Activated naive CD4-positive, alpha-beta T cell treated with anti-CD3 and anti-CD28 coated beads, Interleukin-2, amount 50 U/mL, for 72 hours (primary cell): ENCODE measurements at regions not wholly inside any gene's neighbourhood (a gene's known extent, or its start where the extent isn't known, plus 50 kb on each side); places are given as distances from the start of the nearest gene placed in this dataset.
"Not testable (repeated sequence)": the region's sequence is repeated elsewhere in the genome, so short reads cannot be mapped to it uniquely, and the experiment has no call there.

ENCODE experiments used
- ATAC-seq, 2 donors: fragments of 150-1000 bp; cut with Tn5 transposase; 2 replicates each; pipeline ENCODE4 v1.10.0; 2021; ENCODE audit warnings: mild to moderate bottlenecking in 2 of 2, moderate library complexity in 2 of 2
- DNase-seq, 2 donors: peaks; one replicate each; pipeline ENCODE4 v3.0.0; 2021 to 2022; ENCODE audit warnings: low spot score in 2 of 2
- H3K27ac Mint-ChIP-seq, 2 donors: one replicate each; pipeline ENCODE4 v1.8.0; 2022; ENCODE audit warnings: mild to moderate bottlenecking in 2 of 2, mixed read lengths in 2 of 2
- H3K36me3 Mint-ChIP-seq, 2 donors: one replicate each; pipeline ENCODE4 v1.8.0; 2022; ENCODE audit warnings: mixed read lengths in 2 of 2
- H3K9me3 Mint-ChIP-seq, 2 donors: one replicate each; pipeline ENCODE4 v1.8.0; 2022; ENCODE audit warnings: mixed read lengths in 2 of 2

DNA sequence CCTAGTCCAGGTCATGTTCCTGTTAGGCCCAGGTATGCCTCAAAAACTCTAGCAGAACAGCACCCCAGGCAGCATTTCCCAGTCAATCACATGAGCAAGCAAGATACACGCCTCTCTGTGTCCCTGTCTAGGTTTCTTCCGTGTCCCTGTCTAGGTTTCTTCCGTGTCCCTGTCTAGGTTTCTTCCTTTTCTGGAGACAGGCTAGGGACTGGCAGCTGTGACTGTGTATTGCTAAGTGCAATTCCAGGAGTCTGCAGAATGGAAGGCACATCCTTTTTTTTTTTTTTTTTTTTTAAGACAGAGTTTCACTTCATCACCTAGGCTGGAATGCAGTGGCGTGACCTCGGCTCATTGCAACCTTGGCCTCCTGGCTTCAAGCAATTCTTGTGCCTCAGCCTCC, 77.6 kb downstream of the SETD4 start:
- ATAC-seq (no peak), DNase-seq (no peak)
- Mint-ChIP-seq H3K36me3 (no peaks in the 10 kb centered on the region), H3K9me3 (peaks cover 0 to 7% of the 10 kb centered on the region in 2 donors), H3K27ac (no peak overlapping the region)

DNA sequence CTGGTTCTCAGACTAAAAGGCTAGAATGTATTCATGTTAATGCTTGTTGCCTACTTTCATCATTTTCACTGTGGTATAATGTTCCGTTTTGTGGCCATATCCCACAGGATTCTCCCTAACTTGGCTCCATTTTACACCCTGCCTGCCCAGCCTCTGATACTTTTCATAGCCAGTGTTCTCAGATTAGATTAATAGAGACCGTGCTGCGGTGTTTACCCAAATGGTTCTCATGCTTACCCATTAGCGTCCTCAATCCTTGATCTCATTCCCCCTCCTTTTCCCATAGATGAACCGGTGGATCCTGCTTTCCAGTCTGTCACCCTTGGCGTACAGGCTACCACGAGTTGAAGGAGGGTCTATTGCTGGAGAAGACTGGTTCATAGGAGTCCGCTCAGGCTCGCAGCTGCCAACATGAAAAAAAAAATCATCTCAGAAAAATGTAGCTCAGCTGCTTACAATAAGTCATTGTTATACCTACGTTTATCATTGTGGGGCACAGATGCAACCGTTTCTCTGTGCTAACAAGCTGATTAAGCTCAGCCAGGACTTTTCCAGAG, 78.7 kb downstream of the SETD4 start:
- DNase-seq (no peak), ATAC-seq (no peak)
- H3K27ac Mint-ChIP-seq = no peak overlapping the region
- H3K36me3 Mint-ChIP-seq = no peaks in the 10 kb centered on the region
- H3K9me3 Mint-ChIP-seq = peaks cover 0 to 7% of the 10 kb centered on the region in 2 donors

DNA sequence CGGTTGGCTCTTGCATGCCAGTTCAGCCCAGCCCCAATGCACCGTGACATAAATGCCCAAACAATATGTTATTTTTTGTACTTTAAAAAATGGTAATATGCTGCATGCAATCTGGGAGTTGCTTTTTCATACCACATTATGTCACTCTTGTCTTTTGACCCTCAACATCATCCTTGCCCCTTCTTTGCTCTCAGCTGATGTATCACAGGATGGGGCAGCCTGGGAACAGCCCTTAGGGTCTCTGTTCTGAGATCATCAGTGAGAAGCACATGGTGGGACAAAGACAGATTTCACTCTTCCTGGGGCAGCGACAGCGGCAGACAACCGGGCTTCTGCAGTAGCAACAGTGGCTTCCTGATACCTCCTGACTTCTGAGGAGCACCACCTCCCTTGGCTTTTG, 79.5 kb downstream of the SETD4 start:
- Mint-ChIP-seq H3K9me3 (peaks cover 0 to 7% of the 10 kb centered on the region in 2 donors), H3K27ac (no peak overlapping the region), H3K36me3 (no peaks in the 10 kb centered on the region)
- DNase-seq = no peak
- ATAC-seq = no peak

DNA sequence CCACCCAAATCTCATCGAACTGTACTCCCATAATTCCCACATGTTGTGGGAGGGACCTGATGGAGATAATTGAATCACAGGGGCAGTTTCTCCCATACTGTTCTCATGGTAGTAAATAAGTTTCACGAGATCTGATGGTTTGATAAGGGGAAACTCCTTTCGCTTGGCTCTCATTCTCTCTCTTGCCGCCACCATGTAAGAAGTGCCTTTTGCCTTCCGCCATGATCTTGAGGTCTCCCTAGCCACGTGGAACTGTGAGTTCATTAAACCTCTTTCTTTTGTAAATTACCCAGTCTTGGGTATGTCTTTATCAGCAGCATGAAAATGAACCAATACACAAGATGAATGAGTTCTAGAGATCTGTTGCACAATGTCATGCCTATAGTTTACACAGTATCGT, 82.5 kb downstream of the SETD4 start:
- not testable (repeated sequence) for ATAC-seq, DNase-seq, H3K36me3 Mint-ChIP-seq, H3K27ac Mint-ChIP-seq, H3K9me3 Mint-ChIP-seq

DNA sequence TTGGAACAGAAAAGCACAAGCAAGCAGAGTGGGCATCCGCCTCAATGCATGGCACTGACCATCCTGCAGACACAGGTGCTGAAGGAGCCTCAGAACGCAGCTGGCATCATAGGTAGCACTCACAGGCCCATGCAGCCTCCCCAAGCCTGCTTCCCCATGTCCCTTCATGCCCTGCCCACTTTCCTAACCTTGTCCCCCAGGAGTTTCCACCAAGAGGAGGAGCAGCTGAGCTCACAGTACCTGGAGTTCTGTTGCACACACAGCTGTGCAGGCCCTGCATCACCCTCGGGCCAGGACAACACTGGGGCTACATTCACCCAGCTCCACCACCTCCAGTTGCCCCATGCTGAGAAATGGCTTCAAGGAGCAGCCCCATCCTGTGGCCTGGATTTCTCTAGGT, 83.4 kb downstream of the SETD4 start:
- no peak for ATAC-seq
- Mint-ChIP-seq H3K9me3 (peaks cover 0 to 7% of the 10 kb centered on the region in 2 donors), H3K36me3 (no peaks in the 10 kb centered on the region), H3K27ac (no peak overlapping the region)
- DNase-seq = no peak

DNA sequence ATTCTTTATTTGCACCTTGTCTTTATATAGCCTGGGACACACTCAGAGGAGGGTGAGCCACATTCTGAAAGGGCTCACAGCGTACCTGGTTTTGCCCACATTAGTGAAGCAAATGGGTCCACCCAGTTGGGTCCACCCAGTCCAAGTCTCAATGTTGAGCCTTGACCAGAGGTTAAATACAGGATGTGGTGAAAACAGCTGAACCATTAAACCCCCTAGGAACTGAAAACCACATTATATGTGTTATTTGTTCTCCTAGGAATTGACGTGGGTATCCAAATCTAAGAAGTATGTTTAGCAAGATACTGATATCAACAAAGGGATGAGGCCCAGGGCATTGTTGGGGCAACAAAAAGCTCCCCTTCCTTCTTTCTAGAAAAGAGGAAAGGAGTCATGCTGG, 83.8 kb downstream of the SETD4 start:
- H3K27ac Mint-ChIP-seq = no peak overlapping the region

DNA sequence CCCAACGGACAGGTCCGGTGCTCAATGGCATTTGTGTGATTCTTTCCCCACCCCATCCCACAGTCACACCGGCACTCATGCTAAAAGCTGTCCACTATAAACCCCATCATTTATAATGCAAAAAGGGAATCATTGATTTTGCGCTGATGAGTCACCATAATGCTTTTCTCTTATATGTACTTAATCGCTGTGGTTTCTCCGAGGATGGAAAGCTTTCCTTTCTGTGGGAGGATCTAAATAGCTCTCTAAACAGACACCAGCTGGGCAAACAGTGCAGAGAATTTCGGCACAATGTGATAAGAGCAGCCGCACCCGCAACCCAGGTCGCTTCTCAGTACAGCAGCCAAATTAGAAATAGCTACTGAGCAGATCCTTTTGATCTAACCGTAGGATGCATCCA, 85.6 kb downstream of the SETD4 start:
- no peak for DNase-seq
- ATAC-seq = no peak
- Mint-ChIP-seq H3K9me3 (peaks cover 0 to 7% of the 10 kb centered on the region in 2 donors), H3K27ac (no peak overlapping the region), H3K36me3 (no peaks in the 10 kb centered on the region)

More for the DNA sequence above, 83.8 kb downstream of the SETD4 start:
- no peak for DNase-seq
- peaks cover 0 to 7% of the 10 kb centered on the region in 2 donors for H3K9me3 Mint-ChIP-seq
- no peaks in the 10 kb centered on the region for H3K36me3 Mint-ChIP-seq
- no peak for ATAC-seq

DNA sequence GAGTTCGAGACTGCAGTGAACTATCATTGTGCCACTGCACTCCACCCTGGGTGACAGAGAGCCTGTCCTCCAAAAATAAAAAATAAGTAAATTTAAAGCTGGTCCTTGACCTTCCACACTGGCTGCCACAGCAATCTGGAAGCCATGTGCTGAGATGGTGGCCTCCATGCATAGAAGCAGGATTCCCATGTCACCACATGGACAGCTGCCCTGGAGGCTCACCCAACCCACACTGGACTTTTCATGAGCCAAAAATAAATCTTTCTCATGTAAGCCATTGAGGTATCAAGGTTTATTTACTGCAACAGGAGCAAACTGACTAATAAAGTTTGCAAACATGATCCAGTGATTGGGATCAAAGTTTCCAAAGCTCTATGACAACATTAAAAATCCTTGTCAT, 88.5 kb downstream of the SETD4 start:
- Mint-ChIP-seq H3K36me3 (no peaks in the 10 kb centered on the region), H3K27ac (no peak overlapping the region), H3K9me3 (no peaks in the 10 kb centered on the region)
- ATAC-seq (no peak), DNase-seq (no peak)

DNA sequence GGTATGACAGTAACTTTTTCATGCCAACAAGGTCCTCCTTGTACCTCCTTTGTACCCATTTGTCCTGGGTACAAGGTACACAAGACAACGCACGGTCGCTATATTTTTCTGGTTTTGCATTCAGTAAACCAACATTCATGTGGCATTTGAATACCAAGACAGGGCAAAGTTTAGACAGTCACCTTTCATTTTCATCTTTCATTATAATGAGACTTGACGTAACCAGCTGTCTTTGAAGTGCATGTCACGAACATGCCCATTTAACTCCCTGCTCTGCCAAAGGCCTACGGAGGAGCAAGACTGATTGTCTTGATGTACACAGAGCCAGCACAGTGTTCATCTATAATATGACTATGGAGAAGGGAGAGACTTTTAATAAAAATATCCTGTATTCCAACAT, 91.0 kb downstream of the SETD4 start:
- DNase-seq (no peak), ATAC-seq (no peak)
- H3K27ac Mint-ChIP-seq = no peak overlapping the region
- H3K36me3 Mint-ChIP-seq = no peaks in the 10 kb centered on the region
- no peaks in the 10 kb centered on the region for H3K9me3 Mint-ChIP-seq

DNA sequence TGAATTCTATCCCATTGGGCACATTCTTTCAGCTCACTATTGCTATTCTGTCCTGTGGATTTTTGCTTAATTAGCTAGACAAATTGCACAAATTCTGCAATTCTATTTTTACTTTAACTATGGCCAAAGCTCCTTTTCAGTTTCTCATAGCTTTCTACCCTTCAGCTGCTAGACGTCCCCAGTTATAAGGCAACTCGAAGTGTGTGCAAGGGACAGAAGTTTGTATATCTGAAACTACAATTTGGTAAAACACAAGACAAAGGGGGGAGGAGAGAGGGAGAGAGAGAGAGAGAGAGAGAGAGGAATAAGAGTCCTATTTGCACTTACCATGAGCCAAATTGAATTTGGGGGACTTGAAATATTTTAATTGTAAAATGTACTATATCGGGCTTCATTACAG, 91.8 kb downstream of the SETD4 start:
- H3K27ac Mint-ChIP-seq = no peak overlapping the region
- H3K36me3 Mint-ChIP-seq = no peaks in the 10 kb centered on the region
- no peaks in the 10 kb centered on the region for H3K9me3 Mint-ChIP-seq
- ATAC-seq = no peak
- DNase-seq = no peak

DNA sequence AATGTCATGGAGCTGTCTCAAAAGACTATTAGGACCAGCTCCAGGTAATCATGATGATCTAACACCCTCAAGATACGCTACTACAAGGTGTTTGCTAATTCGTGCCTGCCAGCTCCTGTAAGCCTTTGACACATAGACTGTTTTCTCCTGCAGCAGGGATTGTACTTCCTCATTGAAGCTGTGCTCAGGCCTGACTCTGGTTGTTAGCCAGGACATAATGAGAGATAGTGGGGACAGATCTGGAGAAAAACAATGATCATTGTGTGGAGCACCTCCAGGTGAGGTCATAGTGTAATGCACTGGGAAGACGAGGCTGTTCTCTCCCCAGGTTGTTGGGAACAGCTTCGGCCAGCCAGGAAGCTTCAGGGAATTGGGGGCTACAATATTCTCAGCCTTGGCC, 94.6 kb downstream of the SETD4 start:
- H3K9me3 Mint-ChIP-seq = no peaks in the 10 kb centered on the region

DNA sequence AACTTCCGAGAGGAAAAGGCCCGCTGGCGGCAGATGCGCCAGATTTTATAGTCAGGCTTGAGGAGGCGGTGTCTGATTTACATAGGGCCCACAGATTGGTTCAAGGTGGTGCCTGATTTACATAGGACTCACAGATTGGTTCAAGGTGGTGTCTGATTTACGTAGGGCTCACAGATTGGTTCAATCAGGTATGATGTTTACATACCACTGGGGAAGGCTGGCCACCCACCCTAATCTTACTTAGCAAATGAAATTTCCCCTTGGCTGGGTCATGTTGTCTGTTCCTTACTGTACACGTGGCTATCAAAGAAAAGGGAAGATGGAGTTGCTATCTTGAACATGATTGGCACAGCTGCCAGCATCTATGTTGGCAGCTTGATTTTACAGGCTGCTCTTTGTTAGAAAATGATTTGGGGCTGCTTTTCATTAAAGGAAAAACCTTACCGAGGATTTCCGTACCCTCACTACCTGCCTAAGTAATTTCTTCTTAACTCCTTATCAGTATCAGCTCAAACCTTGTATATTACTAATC, 96.3 kb downstream of the SETD4 start:
- H3K36me3 Mint-ChIP-seq = no peaks in the 10 kb centered on the region
- H3K27ac Mint-ChIP-seq = no peak overlapping the region
- no peak for ATAC-seq
- DNase-seq = no peak
- H3K9me3 Mint-ChIP-seq = no peaks in the 10 kb centered on the region

More for the DNA sequence above, 94.6 kb downstream of the SETD4 start:
- DNase-seq = no peak
- Mint-ChIP-seq H3K36me3 (no peaks in the 10 kb centered on the region), H3K27ac (no peak overlapping the region)
- ATAC-seq = no peak

DNA sequence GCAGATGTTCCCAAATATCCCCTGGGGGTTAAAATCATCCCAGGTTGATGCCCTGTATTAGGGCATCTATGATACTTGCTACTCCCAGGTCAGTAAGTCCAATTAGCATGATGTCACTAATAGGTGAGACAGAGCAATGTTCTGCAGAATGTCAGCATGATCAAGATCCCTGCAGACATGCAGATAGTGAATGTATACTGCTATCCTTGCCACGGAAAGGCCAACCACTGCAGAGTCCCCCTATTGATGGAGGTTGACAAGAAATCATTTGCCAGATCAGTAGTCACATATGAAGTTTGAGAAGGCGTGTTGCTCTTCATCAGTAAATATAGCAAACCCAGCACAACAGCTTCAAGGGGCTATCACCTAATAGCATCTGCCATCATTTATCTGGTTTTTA, 97.4 kb downstream of the SETD4 start:
- DNase-seq = no peak
- no peak for ATAC-seq

DNA sequence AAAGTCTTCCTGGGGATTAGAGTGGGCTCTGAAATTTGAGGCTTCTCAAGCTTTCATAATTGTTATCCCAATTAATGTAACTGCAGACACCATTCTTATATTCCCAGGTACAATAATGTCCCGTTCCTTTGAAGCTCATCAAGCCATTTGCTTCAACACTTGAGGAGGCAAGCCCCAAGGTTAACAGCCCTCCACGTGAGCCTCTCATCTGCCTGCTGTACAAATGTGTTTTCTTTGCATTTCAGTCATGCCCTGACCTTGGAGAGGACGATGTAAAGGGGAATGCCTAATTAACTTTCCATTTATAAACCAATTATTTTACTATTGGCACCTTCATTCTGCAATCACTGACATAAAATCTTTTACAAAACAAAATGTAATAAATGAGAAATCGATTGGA, 106.3 kb downstream of the SETD4 start:
- ATAC-seq (no peak), DNase-seq (no peak)
- H3K27ac Mint-ChIP-seq = no peak overlapping the region
- H3K36me3 Mint-ChIP-seq = no peaks in the 10 kb centered on the region
- H3K9me3 Mint-ChIP-seq = no peaks in the 10 kb centered on the region

More for the DNA sequence above, 97.4 kb downstream of the SETD4 start:
- Mint-ChIP-seq H3K27ac (no peak overlapping the region), H3K36me3 (no peaks in the 10 kb centered on the region), H3K9me3 (no peaks in the 10 kb centered on the region)

DNA sequence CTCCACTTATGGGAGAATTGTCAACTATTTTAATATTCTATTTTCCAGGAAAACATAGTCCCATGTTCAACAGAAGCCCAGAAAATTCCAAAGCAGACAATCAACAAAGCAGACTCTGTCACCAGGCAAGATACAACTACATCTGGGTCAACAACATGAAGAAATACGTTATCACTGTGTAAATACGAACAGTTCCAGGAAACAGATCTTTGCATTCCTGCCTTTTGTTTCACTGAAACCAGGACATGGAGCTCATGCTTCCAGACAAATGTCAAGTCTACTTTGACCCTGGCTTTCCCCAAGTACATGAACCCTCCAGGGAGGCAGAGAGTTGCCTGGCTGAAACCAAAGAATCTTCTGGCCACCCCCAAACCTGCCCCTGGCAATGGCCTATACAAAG, 106.7 kb downstream of the SETD4 start:
- no peaks in the 10 kb centered on the region for H3K9me3 Mint-ChIP-seq
- DNase-seq (no peak), ATAC-seq (no peak)
- no peak overlapping the region for H3K27ac Mint-ChIP-seq
- no peaks in the 10 kb centered on the region for H3K36me3 Mint-ChIP-seq

DNA sequence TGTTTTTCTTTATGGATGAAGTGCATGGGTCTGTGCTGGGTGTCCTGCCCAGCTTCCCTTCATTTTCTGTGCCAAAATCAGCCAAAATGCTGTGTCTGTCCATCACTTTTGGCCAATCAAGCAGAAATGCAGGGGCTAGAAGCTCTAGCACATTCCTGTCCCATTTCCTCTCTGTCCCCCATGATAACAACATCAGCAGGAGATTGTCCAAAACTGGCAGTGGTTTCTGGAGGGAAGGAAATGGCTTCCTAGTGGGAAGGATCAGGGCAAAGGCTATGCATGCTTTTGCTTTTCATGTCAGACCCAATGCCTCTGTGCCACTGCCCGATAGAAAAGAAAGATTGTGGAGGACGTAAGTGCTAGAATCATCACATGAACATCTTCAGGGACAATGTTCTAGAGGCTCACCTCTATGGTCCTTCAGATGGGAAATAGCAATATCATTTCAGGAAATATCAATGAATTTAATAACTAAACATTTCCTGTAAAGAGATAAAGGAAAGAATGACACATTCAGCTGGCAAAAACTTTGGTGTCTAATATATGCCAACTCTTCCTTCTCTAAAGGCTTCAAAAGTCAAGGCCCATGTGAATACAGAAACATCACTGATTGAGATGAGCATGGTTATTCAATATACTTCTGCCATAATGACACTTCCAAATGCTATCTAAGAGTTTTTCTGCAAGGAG, 107.5 kb downstream of the SETD4 start:
- no peak for DNase-seq
- ATAC-seq = no peak
- Mint-ChIP-seq H3K9me3 (no peaks in the 10 kb centered on the region), H3K36me3 (no peaks in the 10 kb centered on the region), H3K27ac (no peak overlapping the region)

DNA sequence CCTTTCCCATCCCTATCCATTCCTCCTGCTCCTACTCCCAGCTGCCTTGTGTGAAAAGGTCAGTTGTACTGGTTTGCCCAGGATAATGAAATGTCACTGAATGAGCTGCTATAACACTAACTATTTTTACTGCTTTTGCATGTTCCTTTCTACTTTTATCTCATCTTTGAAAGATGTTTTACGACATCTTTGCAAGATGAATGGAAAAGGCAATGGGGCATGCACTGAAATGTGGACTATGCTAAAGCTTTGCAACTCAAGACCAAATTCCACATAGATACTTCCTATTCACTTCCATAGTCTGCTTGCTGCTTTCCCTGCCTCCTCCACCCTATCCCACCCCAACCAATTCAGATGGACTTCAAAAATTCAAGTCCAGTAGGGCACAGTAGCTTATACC, 111.3 kb downstream of the SETD4 start:
- Mint-ChIP-seq H3K27ac (no peak overlapping the region), H3K9me3 (no peaks in the 10 kb centered on the region), H3K36me3 (no peaks in the 10 kb centered on the region)
- DNase-seq = no peak
- no peak for ATAC-seq

DNA sequence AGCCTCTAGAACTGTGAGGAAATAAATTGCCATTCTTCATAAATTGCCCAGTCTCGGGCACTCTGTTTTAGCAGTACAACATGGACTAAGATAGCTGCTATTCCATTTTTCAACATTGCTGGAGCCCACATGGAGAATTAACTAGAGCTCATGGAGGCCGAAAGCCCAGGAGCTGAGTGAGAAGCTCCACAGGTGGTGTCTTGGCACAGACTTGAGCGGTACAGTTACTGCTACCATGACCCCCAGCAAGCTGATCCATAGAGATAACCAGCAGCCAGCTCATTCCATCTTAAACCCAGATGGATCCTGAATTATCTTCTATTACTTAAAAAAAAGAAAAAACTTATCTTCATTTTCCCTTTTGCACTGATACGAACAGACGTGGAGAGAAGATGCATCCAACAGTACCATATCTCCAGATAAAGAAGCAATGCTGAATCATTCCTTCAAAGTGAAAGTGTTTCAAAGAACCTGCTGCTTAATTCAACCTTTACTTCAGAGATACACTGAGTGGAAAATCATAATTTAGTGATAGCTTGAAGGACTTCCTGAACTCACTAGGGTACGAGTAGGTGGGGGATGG, 115.1 kb downstream of the SETD4 start:
- no peaks in the 10 kb centered on the region for H3K9me3 Mint-ChIP-seq
- DNase-seq (no peak), ATAC-seq (no peak)
- no peak overlapping the region for H3K27ac Mint-ChIP-seq
- no peaks in the 10 kb centered on the region for H3K36me3 Mint-ChIP-seq
